ENCODE measurements at regions not wholly inside any gene's neighbourhood (a gene's known extent, or its start where the extent isn't known, plus 50 kb on each side); places are given as distances from the start of the nearest gene placed in this dataset.

GRCh38 chr2:58441643-58442042, 200.5 kb upstream of the FANCL start:
- TF ChIP-seq PATZ1 (CRISPR knock-in tag; IDR thresholded peaks at IDR 0.05; ENCODE audit: borderline replicate concordance) (no peak), CSRNP3 (CRISPR knock-in tag; IDR thresholded peaks at IDR 0.05) (no peak), ZFP30 (CRISPR knock-in tag; IDR thresholded peaks at IDR 0.05) (no peak), ZNF565 (CRISPR knock-in tag; conservative IDR thresholded peaks at IDR 0.05; ENCODE audit: low read depth) (no peak), ZFP3 (CRISPR knock-in tag; IDR thresholded peaks at IDR 0.05) (no peak), TOX (CRISPR knock-in tag; IDR thresholded peaks at IDR 0.05; ENCODE audit: borderline replicate concordance) (no peak), ESRRG (CRISPR knock-in tag; IDR thresholded peaks at IDR 0.05) (no peak), ZNF70 (CRISPR knock-in tag; IDR thresholded peaks at IDR 0.05) (no peak), GLIS3 (CRISPR knock-in tag; IDR thresholded peaks at IDR 0.05) (no peak)
- TF ChIP-seq, protein P1, sequence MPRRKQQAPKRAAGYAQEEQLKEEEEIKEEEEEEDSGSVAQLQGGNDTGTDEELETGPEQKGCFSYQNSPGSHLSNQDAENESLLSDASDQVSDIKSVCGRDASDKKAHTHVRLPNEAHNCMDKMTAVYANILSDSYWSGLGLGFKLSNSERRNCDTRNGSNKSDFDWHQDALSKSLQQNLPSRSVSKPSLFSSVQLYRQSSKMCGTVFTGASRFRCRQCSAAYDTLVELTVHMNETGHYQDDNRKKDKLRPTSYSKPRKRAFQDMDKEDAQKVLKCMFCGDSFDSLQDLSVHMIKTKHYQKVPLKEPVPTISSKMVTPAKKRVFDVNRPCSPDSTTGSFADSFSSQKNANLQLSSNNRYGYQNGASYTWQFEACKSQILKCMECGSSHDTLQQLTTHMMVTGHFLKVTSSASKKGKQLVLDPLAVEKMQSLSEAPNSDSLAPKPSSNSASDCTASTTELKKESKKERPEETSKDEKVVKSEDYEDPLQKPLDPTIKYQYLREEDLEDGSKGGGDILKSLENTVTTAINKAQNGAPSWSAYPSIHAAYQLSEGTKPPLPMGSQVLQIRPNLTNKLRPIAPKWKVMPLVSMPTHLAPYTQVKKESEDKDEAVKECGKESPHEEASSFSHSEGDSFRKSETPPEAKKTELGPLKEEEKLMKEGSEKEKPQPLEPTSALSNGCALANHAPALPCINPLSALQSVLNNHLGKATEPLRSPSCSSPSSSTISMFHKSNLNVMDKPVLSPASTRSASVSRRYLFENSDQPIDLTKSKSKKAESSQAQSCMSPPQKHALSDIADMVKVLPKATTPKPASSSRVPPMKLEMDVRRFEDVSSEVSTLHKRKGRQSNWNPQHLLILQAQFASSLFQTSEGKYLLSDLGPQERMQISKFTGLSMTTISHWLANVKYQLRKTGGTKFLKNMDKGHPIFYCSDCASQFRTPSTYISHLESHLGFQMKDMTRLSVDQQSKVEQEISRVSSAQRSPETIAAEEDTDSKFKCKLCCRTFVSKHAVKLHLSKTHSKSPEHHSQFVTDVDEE (CRISPR knock-in tag; IDR thresholded peaks at IDR 0.05): no peak
